ENCODE measurements at regions not wholly inside any gene's neighbourhood (a gene's known extent, or its start where the extent isn't known, plus 50 kb on each side); places are given as distances from the start of the nearest gene placed in this dataset.

DNA sequence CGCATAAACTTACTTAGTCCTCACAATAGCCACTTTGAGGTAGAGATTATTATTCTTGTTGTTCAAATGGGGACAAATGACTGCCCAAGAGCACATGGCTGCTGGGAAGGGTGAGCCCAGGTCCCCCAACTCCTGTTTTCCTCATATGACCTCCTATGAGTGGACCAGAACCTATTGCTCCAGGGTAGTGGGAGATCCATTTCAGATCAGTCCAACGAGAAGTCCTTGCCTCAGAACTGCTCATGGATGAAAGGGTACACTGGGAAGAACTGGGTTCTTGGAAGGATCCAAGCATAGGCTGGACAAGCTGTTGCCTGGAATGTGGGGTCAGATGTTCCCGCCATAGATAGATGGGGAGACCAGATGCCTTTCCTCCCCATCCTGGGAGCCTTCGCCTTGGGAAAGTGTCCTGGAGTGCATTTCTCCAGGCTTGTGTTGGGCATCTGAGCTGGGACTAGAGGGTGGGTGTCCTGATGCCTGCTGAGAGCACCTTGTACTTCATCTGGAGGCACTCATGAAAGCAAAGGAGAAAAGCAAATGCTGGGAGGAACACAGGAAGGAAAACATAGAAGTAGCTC, 146.3 kb upstream of the B3GAT1 start:
- intact Hi-C loops (cut with DNase I) = no loop called here
- Histone ChIP-seq H3K27me3 (peaks cover 4% of the 10 kb centered on the region), H3K4me3 (no peak overlapping the region), H3K9me3 (no peaks in the 10 kb centered on the region), H3K27ac (no peak overlapping the region), H3K4me1 (no peaks in the 10 kb centered on the region), H3K36me3 (no peaks in the 10 kb centered on the region)
- ATAC-seq = no peak
- no peak for TF ChIP-seq CTCF (IDR thresholded peaks at IDR 0.05)
- DNase-seq = peak; percentile 12

GRCh38 chr11:134557571-134558257, 145.7 kb upstream of the B3GAT1 start:
- no peaks in the 10 kb centered on the region for H3K4me1 ChIP-seq
- H3K27ac ChIP-seq = no peak overlapping the region
- peaks cover 4% of the 10 kb centered on the region for H3K27me3 ChIP-seq
- ATAC-seq (no peak), DNase-seq (peak; percentile 17)
- TF ChIP-seq CTCF (IDR thresholded peaks at IDR 0.05) = no peak
- H3K36me3 ChIP-seq = no peaks in the 10 kb centered on the region
- intact Hi-C loops (cut with DNase I) = no loop called here
- no peaks in the 10 kb centered on the region for H3K9me3 ChIP-seq
- no peak overlapping the region for H3K4me3 ChIP-seq

DNA sequence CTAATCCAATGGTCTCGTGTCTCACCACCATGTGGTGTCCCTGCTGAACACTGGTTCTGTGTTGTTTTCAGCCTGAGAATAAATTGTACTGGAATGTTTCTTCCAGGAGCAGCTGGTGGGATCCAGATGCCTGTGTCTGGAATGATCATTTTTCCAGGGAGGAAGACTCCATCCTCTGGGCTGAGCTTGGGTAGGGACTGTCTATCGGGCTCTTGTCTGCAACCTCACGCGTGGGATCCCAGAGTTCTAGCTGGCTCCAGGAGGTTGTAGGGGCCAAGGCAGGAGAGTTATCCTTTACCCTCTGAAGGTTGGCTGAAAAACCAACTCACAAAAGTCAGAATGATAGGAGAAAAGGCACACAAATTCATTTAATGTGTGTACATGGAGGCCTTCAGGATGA, 144.1 kb upstream of the B3GAT1 start:
- H3K27ac ChIP-seq = no peak overlapping the region
- H3K9me3 ChIP-seq = no peaks in the 10 kb centered on the region
- H3K4me3 ChIP-seq = no peak overlapping the region
- no peak for ATAC-seq
- intact Hi-C loops (cut with DNase I) = no loop called here
- H3K36me3 ChIP-seq = no peaks in the 10 kb centered on the region
- H3K4me1 ChIP-seq = no peaks in the 10 kb centered on the region
- DNase-seq = no peak
- H3K27me3 ChIP-seq = peaks cover 4% of the 10 kb centered on the region
- TF ChIP-seq CTCF (IDR thresholded peaks at IDR 0.05) = no peak

- intact Hi-C loops (cut with DNase I) = no loop called here
- no peaks in the 10 kb centered on the region for H3K9me3 ChIP-seq
- ATAC-seq = no peak
These were observed 143.5 kb upstream of the B3GAT1 start for GRCh38 chr11:134555510-134555909.

DNA sequence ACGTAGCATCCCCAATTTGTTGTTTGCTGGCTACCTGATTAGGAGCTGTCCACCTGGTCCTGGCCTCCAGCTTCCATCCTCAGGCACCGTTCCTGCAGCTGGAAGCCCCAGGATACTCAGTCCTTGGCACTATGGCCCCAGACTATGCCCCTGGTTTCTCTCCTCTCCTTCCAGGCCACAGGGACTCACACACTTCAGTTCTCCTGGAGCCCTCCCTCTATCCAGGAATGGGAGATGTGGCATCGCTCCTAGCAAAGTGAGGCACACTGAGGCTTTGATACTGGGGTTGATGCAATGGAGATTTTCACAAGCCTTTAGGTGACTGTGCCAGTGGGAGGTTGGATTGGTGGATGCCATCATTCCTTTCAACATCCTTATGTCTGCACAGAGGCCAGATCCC, 142.8 kb upstream of the B3GAT1 start:
- intact Hi-C loops (cut with DNase I) = no loop called here
- H3K9me3 ChIP-seq = no peaks in the 10 kb centered on the region
- H3K27ac ChIP-seq = no peak overlapping the region
- no peaks in the 10 kb centered on the region for H3K36me3 ChIP-seq
- no peaks in the 10 kb centered on the region for H3K4me1 ChIP-seq
- ATAC-seq (no peak), DNase-seq (no peak)
- peaks cover 4% of the 10 kb centered on the region for H3K27me3 ChIP-seq
- no peak for TF ChIP-seq CTCF (IDR thresholded peaks at IDR 0.05)
- no peak overlapping the region for H3K4me3 ChIP-seq

More at GRCh38 chr11:134555510-134555909, 143.5 kb upstream of the B3GAT1 start:
- Histone ChIP-seq H3K27ac (no peak overlapping the region), H3K4me1 (no peaks in the 10 kb centered on the region), H3K36me3 (no peaks in the 10 kb centered on the region), H3K27me3 (peaks cover 4% of the 10 kb centered on the region), H3K4me3 (no peak overlapping the region)
- TF ChIP-seq CTCF (IDR thresholded peaks at IDR 0.05) = no peak
- no peak for DNase-seq

Data from upper lobe of right lung (tissue), 1 donor.